Nephron progenitor cell (in vitro differentiated cells): ENCODE measurements at regions not wholly inside any gene's neighbourhood (a gene's known extent, or its start where the extent isn't known, plus 50 kb on each side); places are given as distances from the start of the nearest gene placed in this dataset.

ENCODE experiments used
- DNase-seq: peaks from one replicate; pipeline ENCODE4 v3.0.0; 2021
- H3K27ac Mint-ChIP-seq: 2 replicates; pipeline ENCODE4 v1.8.0; 2021; ENCODE audit warnings: mild to moderate bottlenecking, moderate library complexity, mixed read lengths
- H3K27me3 Mint-ChIP-seq: 2 replicates; pipeline ENCODE4 v1.8.0; 2021; ENCODE audit warnings: mild to moderate bottlenecking, low read depth, mixed read lengths; ENCODE audit not compliant: poor library complexity
- H3K36me3 Mint-ChIP-seq: 2 replicates; pipeline ENCODE4 v1.8.0; 2021; ENCODE audit warnings: low read depth, mixed read lengths
- H3K4me1 Mint-ChIP-seq: 2 replicates; pipeline ENCODE4 v1.8.0; 2021; ENCODE audit warnings: mixed read lengths
- H3K4me3 Mint-ChIP-seq: 2 replicates; pipeline ENCODE4 v1.8.0; 2021; ENCODE audit warnings: mild to moderate bottlenecking, moderate library complexity, mixed read lengths
- H3K9me3 Mint-ChIP-seq: 2 replicates; pipeline ENCODE4 v1.8.0; 2021; ENCODE audit warnings: mild to moderate bottlenecking, moderate library complexity, mixed read lengths
- CTCF ChIP-seq: fragments of 200-600 bp; sonication (generic); IDR thresholded peaks from 2 replicates; pipeline ENCODE4 v1.5.0; 2021; ENCODE audit warnings: antibody characterized with exemption

- no peak for DNase-seq
- Mint-ChIP-seq H3K27ac (no peak overlapping the region), H3K4me3 (no peak overlapping the region), H3K4me1 (no peaks in the 10 kb centered on the region), H3K36me3 (no peaks in the 10 kb centered on the region), H3K27me3 (peaks cover 20% of the 10 kb centered on the region), H3K9me3 (no peaks in the 10 kb centered on the region)
- no peak for TF ChIP-seq CTCF
Measured at GRCh38 chr6:156545931-156546330, 231.2 kb upstream of the ARID1B start.

- H3K36me3 Mint-ChIP-seq, result no peaks in the 10 kb centered on the region
- no peak for DNase-seq
- no peak overlapping the region for H3K4me3 Mint-ChIP-seq
- no peaks in the 10 kb centered on the region for H3K9me3 Mint-ChIP-seq
- H3K4me1 Mint-ChIP-seq, result no peaks in the 10 kb centered on the region
- peaks cover 16% of the 10 kb centered on the region for H3K27me3 Mint-ChIP-seq
- H3K27ac Mint-ChIP-seq, result no peak overlapping the region
- no peak for TF ChIP-seq CTCF
Measured at GRCh38 chr6:156545021-156545420, 232.2 kb upstream of the ARID1B start.

DNA sequence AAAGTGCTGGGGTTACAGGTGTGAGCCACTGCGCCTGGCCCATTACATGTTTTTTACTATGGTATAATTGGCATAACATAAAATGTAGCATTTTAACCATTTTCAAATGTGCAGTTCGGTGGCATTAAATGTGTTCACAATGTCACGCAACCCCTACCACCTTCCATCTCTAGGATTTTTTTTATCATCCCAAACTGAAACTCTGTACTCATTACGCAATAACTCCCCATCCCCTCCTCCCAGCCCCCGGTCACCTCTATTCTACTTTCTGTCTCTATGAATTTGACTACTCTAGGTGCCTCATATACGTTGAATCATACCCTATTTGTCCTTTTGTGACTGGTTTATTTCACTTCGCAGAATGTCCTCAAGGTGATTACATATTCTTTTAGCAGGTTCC is 233.1 kb upstream of the ARID1B start:
- no peak for DNase-seq

GRCh38 chr6:156543431-156543830 is 233.7 kb upstream of the ARID1B start:
- Mint-ChIP-seq H3K27me3 (peaks cover 11% of the 10 kb centered on the region), H3K4me1 (no peaks in the 10 kb centered on the region), H3K27ac (no peak overlapping the region), H3K4me3 (no peak overlapping the region), H3K9me3 (no peaks in the 10 kb centered on the region), H3K36me3 (no peaks in the 10 kb centered on the region)
- TF ChIP-seq CTCF, result no peak
- DNase-seq, result no peak

More for the DNA sequence above, 233.1 kb upstream of the ARID1B start:
- no peaks in the 10 kb centered on the region for H3K36me3 Mint-ChIP-seq
- no peaks in the 10 kb centered on the region for H3K9me3 Mint-ChIP-seq
- H3K27me3 Mint-ChIP-seq, result peaks cover 11% of the 10 kb centered on the region
- no peaks in the 10 kb centered on the region for H3K4me1 Mint-ChIP-seq
- H3K4me3 Mint-ChIP-seq, result no peak overlapping the region
- no peak for TF ChIP-seq CTCF
- H3K27ac Mint-ChIP-seq, result no peak overlapping the region

DNA sequence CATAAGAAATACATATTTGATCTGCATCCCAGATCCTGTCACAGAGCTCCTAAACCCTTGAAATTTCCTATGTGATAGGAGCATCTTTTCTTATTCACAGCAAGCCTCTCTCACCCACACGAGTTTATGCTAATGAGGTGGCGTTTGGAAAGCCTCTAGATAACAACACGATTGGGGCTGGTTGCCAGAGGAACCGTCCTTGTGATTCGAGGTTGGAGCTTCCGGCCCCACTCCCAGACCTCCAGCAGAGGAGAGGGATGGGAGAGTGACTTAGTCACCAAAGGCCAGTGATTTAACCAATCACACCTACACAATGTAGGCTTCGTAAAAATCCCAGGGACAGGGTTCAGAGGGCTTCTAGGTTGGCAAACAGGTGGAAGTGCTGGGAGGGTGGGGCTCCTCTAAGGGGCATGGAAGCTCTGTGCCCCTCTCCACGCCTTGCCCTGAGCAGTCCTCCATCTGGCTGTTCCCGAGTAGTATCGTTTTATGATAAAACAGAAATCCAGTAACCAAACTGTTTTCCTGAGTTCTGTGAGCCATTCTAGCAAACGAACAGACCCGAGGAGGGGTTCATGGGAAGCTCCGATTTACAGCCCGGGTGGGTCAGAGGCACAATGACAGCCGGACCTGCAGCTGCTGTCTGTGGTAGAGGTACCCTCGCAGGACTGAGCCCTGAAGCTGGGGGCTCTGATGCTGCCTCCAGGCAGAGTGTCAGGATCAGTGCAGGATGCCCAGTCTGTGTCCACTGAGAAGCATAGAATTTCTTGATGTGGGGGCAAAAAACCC is 238.1 kb upstream of the ARID1B start:
- H3K36me3 Mint-ChIP-seq, result no peaks in the 10 kb centered on the region
- peaks cover 8% of the 10 kb centered on the region for H3K4me1 Mint-ChIP-seq
- no peak overlapping the region for H3K27ac Mint-ChIP-seq
- no peak for TF ChIP-seq CTCF
- no peak for DNase-seq
- no peaks in the 10 kb centered on the region for H3K9me3 Mint-ChIP-seq
- no peak overlapping the region for H3K4me3 Mint-ChIP-seq
- H3K27me3 Mint-ChIP-seq, result peaks cover 13% of the 10 kb centered on the region

DNA sequence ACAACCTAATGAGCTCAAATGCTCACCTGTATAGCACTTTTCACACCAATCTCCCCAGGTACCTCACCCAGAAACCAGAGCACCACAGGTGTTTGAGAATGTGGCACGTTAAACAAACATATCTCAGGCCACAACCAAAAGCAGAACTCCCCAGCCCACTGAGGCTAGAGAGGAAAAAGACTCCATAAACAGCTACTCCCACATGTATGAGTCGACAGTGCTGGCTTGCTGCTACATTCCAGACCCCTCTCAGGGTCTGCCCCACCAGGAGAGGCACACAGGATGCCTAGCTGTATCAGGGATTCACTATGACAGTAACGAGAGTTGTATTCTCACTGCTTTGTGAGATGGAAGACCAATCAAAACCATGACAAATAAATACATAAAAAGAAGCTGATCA is 242.6 kb upstream of the ARID1B start:
- Mint-ChIP-seq H3K27me3 (peaks cover 5% of the 10 kb centered on the region), H3K36me3 (no peaks in the 10 kb centered on the region), H3K9me3 (no peaks in the 10 kb centered on the region), H3K27ac (no peak overlapping the region), H3K4me1 (peaks cover 14% of the 10 kb centered on the region), H3K4me3 (no peak overlapping the region)
- TF ChIP-seq CTCF, result no peak
- no peak for DNase-seq
